ENCODE measurements at regions not wholly inside any gene's neighbourhood (a gene's known extent, or its start where the extent isn't known, plus 50 kb on each side); places are given as distances from the start of the nearest gene placed in this dataset.

- no peak for TF ChIP-seq CTCF (IDR thresholded peaks at IDR 0.05 in 4 of 5, conservative IDR thresholded peaks at IDR 0.05 in 1 of 5)
- TF ChIP-seq POLR2A (IDR thresholded peaks at IDR 0.05): no peak
Measured at GRCh38 chr4:83677656-83678055, 141.7 kb downstream of the GPAT3 start.
